ENCODE measurements at regions not wholly inside any gene's neighbourhood (a gene's known extent, or its start where the extent isn't known, plus 50 kb on each side); places are given as distances from the start of the nearest gene placed in this dataset.

- TF ChIP-seq NFAT5 (CRISPR knock-in tag; IDR thresholded peaks at IDR 0.05) = no peak
- no peak for TF ChIP-seq DNMT3B (CRISPR knock-in tag; conservative IDR thresholded peaks at IDR 0.05)
- TF ChIP-seq ZNF501 (CRISPR knock-in tag; IDR thresholded peaks at IDR 0.05) = peak; percentile 80
- peak; percentile 95 for TF ChIP-seq NCOA2 (CRISPR knock-in tag; IDR thresholded peaks at IDR 0.05)
- TF ChIP-seq ZNF589 (CRISPR knock-in tag; conservative IDR thresholded peaks at IDR 0.05) = 0 out of 2 replicates have a peak, but pooled peaks have one; percentile 71
- TF ChIP-seq RFX3 (CRISPR knock-in tag; IDR thresholded peaks at IDR 0.05) = no peak
- peak; percentile 91 for TF ChIP-seq ELF1 (CRISPR knock-in tag; IDR thresholded peaks at IDR 0.05)
- no peak for TF ChIP-seq ZNF275 (CRISPR knock-in tag; IDR thresholded peaks at IDR 0.05; ENCODE audit: borderline replicate concordance)
- TF ChIP-seq, protein P1, sequence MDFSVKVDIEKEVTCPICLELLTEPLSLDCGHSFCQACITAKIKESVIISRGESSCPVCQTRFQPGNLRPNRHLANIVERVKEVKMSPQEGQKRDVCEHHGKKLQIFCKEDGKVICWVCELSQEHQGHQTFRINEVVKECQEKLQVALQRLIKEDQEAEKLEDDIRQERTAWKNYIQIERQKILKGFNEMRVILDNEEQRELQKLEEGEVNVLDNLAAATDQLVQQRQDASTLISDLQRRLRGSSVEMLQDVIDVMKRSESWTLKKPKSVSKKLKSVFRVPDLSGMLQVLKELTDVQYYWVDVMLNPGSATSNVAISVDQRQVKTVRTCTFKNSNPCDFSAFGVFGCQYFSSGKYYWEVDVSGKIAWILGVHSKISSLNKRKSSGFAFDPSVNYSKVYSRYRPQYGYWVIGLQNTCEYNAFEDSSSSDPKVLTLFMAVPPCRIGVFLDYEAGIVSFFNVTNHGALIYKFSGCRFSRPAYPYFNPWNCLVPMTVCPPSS (IDR thresholded peaks at IDR 0.05) = no peak
- no peak; the same call in 1 of the 2 replicates for TF ChIP-seq NRL (CRISPR knock-in tag; IDR thresholded peaks at IDR 0.05; ENCODE audit: borderline replicate concordance)
- no peak for TF ChIP-seq MATR3 (CRISPR knock-in tag; IDR thresholded peaks at IDR 0.05)
- no peak for TF ChIP-seq ZNF446 (CRISPR knock-in tag; IDR thresholded peaks at IDR 0.05)
- peak; percentile 82 for TF ChIP-seq MED8 (CRISPR knock-in tag; IDR thresholded peaks at IDR 0.05; ENCODE audit: insufficient replicate concordance)
- TF ChIP-seq XRCC5 (optimal IDR thresholded peaks at IDR 0.05; ENCODE audit: low read length) = peak; percentile 91
- TF ChIP-seq, protein P2, sequence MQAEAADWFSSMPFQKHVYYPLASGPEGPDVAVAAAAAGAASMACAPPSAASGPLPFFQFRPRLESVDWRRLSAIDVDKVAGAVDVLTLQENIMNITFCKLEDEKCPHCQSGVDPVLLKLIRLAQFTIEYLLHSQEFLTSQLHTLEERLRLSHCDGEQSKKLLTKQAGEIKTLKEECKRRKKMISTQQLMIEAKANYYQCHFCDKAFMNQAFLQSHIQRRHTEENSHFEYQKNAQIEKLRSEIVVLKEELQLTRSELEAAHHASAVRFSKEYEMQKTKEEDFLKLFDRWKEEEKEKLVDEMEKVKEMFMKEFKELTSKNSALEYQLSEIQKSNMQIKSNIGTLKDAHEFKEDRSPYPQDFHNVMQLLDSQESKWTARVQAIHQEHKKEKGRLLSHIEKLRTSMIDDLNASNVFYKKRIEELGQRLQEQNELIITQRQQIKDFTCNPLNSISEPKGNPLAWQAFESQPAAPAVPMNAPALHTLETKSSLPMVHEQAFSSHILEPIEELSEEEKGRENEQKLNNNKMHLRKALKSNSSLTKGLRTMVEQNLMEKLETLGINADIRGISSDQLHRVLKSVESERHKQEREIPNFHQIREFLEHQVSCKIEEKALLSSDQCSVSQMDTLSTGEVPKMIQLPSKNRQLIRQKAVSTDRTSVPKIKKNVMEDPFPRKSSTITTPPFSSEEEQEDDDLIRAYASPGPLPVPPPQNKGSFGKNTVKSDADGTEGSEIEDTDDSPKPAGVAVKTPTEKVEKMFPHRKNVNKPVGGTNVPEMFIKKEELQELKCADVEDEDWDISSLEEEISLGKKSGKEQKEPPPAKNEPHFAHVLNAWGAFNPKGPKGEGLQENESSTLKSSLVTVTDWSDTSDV (CRISPR knock-in tag; IDR thresholded peaks at IDR 0.05) = 0 out of 2 replicates have a peak, but pooled peaks have one; percentile 16
- peak; percentile 67; the same call in 1 of the 2 replicates for TF ChIP-seq ATF1 (CRISPR knock-in tag; IDR thresholded peaks at IDR 0.05)
- TF ChIP-seq, protein P3, sequence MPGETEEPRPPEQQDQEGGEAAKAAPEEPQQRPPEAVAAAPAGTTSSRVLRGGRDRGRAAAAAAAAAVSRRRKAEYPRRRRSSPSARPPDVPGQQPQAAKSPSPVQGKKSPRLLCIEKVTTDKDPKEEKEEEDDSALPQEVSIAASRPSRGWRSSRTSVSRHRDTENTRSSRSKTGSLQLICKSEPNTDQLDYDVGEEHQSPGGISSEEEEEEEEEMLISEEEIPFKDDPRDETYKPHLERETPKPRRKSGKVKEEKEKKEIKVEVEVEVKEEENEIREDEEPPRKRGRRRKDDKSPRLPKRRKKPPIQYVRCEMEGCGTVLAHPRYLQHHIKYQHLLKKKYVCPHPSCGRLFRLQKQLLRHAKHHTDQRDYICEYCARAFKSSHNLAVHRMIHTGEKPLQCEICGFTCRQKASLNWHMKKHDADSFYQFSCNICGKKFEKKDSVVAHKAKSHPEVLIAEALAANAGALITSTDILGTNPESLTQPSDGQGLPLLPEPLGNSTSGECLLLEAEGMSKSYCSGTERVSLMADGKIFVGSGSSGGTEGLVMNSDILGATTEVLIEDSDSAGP (CRISPR knock-in tag; IDR thresholded peaks at IDR 0.05; ENCODE audit: borderline replicate concordance) = peak; percentile 86
- TF ChIP-seq SIX1 (CRISPR knock-in tag; IDR thresholded peaks at IDR 0.05; ENCODE audit: borderline replicate concordance) = no peak; the same call in 1 of the 2 replicates
Observed at GRCh38 chr22:48702573-48703264, 1125.0 kb downstream of the BRD1 start (continued).

Measured in HepG2 (cell line).